C4-2B (cell line): ENCODE measurements at regions not wholly inside any gene's neighbourhood (a gene's known extent, or its start where the extent isn't known, plus 50 kb on each side); places are given as distances from the start of the nearest gene placed in this dataset.

ENCODE experiments used
- CTCF ChIP-seq: fragments of 450-650 bp; conservative IDR thresholded peaks from 2 replicates; pipeline ENCODE4 v1.5.1; 2017; ENCODE audit warnings: mild to moderate bottlenecking
- ZFX ChIP-seq: fragments of 450-650 bp; IDR thresholded peaks from 2 replicates; pipeline ENCODE4 v1.6.1; 2017

GRCh38 chr15:69706353-69707097 is 253.9 kb downstream of the RPLP1 start:
- TF ChIP-seq CTCF = no peak
- TF ChIP-seq ZFX = no peak
